A549 (cell line): ENCODE measurements at regions not wholly inside any gene's neighbourhood (a gene's known extent, or its start where the extent isn't known, plus 50 kb on each side); places are given as distances from the start of the nearest gene placed in this dataset.

Experiments used
- ATAC-seq, 2 experiments: fragments of 200-7000 bp in 1 of 2; fragments of >200 bp in 1 of 2; cut with Nextera tagmentation in 1 of 2; cut with Tn5 transposase in 1 of 2; 3 replicates each; pipeline versions ENCODE4 v1.8.0 to v1.9.1; 2018 to 2020; ENCODE audit warnings: mild to moderate bottlenecking in 1 of 2, moderate library complexity in 1 of 2
- CTCF ChIA-PET: fragments of 300-600 bp; sonication (Branson Sonifier 250); formaldehyde crosslinking; extraction: SDS; loops from one replicate; lab custom pipeline; 2021; ENCODE audit warnings: antibody characterized with exemption, inconsistent platforms; lab: Yijun Ruan, JAX
- POLR2A ChIA-PET: fragments of 350-600 bp; formaldehyde crosslinking; extraction: SDS; loops from one replicate; lab custom pipeline; 2021; ENCODE audit warnings: antibody characterized with exemption, inconsistent platforms; lab: Yijun Ruan, JAX
- DNase-seq, 2 experiments: peaks; one replicate each; pipeline versions ENCODE4 v3.0.0 to v3.0.0-alpha.2; 2011 to 2016; ENCODE audit warnings: low read depth in 1 of 2, low spot score in 1 of 2
- FAIRE-seq: peaks from 2 replicates; lab custom pipeline; 2011; peaks lifted over from hg19 to GRCh38; lab: Jason Lieb, UNC
- H3K27ac ChIP-seq, 2 experiments: fragments of >200 bp; sonication (Bioruptor Twin); formaldehyde crosslinking; 3 replicates each; pipeline ENCODE4 v1.5.1; 2016 to 2017
- H3K4me1 ChIP-seq: fragments of >200 bp; sonication (Bioruptor Twin); formaldehyde crosslinking; 3 replicates; pipeline ENCODE4 v1.6.1; 2016
- H3K4me2 ChIP-seq: fragments of >200 bp; sonication (Bioruptor Twin); formaldehyde crosslinking; 3 replicates; pipeline ENCODE4 v1.6.1; 2016
- H3K4me3 ChIP-seq: fragments of >200 bp; sonication (Bioruptor Twin); formaldehyde crosslinking; 3 replicates; pipeline ENCODE4 v1.5.1; 2016
- H3K9me3 ChIP-seq: fragments of >200 bp; sonication (Bioruptor Twin); formaldehyde crosslinking; 3 replicates; pipeline ENCODE4 v1.6.1; 2016
- BHLHE40 ChIP-seq: IDR thresholded peaks from 2 replicates; pipeline ENCODE4 v1.6.1; 2012; ENCODE audit warnings: low read depth, low read length, inconsistent platforms
- CBX2 ChIP-seq: fragments of 200-600 bp; sonication (generic); IDR thresholded peaks from 2 replicates; pipeline ENCODE4 v1.6.1; 2016; ENCODE audit warnings: low read depth, mild to moderate bottlenecking, borderline replicate concordance
- CHD4 ChIP-seq: fragments of 200-600 bp; sonication (generic); IDR thresholded peaks from 2 replicates; pipeline ENCODE4 v1.6.1; 2016; ENCODE audit warnings: antibody characterized with exemption, mild to moderate bottlenecking, borderline replicate concordance
- ESRRA ChIP-seq: fragments of 150-350 bp; IDR thresholded peaks from 2 replicates; pipeline ENCODE4 v1.6.1; 2014; ENCODE audit warnings: mild to moderate bottlenecking, low read length, borderline replicate concordance
- FOSL2 ChIP-seq, 2 experiments: fragments of 450-650 bp in 1 of 2; fragments of >200 bp in 1 of 2; sonication (Bioruptor Twin) in 1 of 2; formaldehyde crosslinking; IDR thresholded peaks; 2 replicates each; pipeline versions ENCODE4 v1.5.0 to v1.6.1; 2016 to 2020; ENCODE audit warnings: mild to moderate bottlenecking in 1 of 2, moderate library complexity in 1 of 2
- FOXS1 ChIP-seq: fragments of 250-450 bp; sonication (Bioruptor Pico); IDR thresholded peaks from 2 replicates; pipeline ENCODE4 v1.5.0; 2020; ENCODE audit warnings: mild to moderate bottlenecking, moderate library complexity
- HEYL ChIP-seq: fragments of 250-450 bp; sonication (Bioruptor Pico); IDR thresholded peaks from 2 replicates; pipeline ENCODE4 v1.8.0; 2021; ENCODE audit warnings: mild to moderate bottlenecking, moderate library complexity
- HOXB13 ChIP-seq: fragments of 250-450 bp; sonication (Bioruptor Pico); IDR thresholded peaks from 2 replicates; pipeline ENCODE4 v1.5.0; 2020; ENCODE audit warnings: low read depth, mild to moderate bottlenecking, moderate library complexity
- JUN ChIP-seq, 2 experiments: fragments of >200 bp; sonication (Bioruptor Twin); formaldehyde crosslinking; IDR thresholded peaks; 2 replicates in 1 of 2; 3 replicates in 1 of 2; pipeline ENCODE4 v1.6.1; 2016 to 2017
- KDM1A ChIP-seq: fragments of 200-600 bp; sonication (generic); IDR thresholded peaks from 2 replicates; pipeline ENCODE4 v1.6.1; 2016; ENCODE audit warnings: low read depth, mild to moderate bottlenecking
- MAFK ChIP-seq: fragments of 450-650 bp; IDR thresholded peaks from 2 replicates; pipeline ENCODE4 v1.6.1; 2014; ENCODE audit not compliant: partially characterized antibody
- MAX ChIP-seq: IDR thresholded peaks from 2 replicates; pipeline ENCODE4 v1.6.1; 2012
- NFE2L2 ChIP-seq: fragments of 150-350 bp; conservative IDR thresholded peaks from 2 replicates; pipeline ENCODE4 v1.6.1; 2014; ENCODE audit warnings: low read length
- POLR2A ChIP-seq: IDR thresholded peaks from 2 replicates; pipeline ENCODE4 v1.6.1; 2012; ENCODE audit warnings: mild to moderate bottlenecking, low read length
- RARB ChIP-seq: fragments of 250-450 bp; sonication (Bioruptor Pico); IDR thresholded peaks from 2 replicates; pipeline ENCODE4 v1.8.0; 2021; ENCODE audit warnings: mild to moderate bottlenecking, moderate library complexity
- RFX5 ChIP-seq: fragments of 450-650 bp; IDR thresholded peaks from 2 replicates; pipeline ENCODE4 v1.7.1; 2014; ENCODE audit warnings: antibody characterized with exemption, mild to moderate bottlenecking, moderate library complexity
- SMC3 ChIP-seq: fragments of >200 bp; sonication (Bioruptor Twin); formaldehyde crosslinking; IDR thresholded peaks from 3 replicates; pipeline ENCODE4 v1.6.1; 2018; ENCODE audit warnings: inconsistent platforms
- SREBF2 ChIP-seq: fragments of 450-650 bp; IDR thresholded peaks from 2 replicates; pipeline ENCODE4 v1.6.1; 2014; ENCODE audit warnings: mild to moderate bottlenecking, moderate library complexity
- whole genome bisulfite sequencing: methylation state at CpG from one replicate; pipeline ENCODE4 v1.1.6; 2017; ENCODE audit errors: missing lambda C conversion rate; 5-methylcytosine and 5-hydroxymethylcytosine counted together
- TF ChIP-seq, protein P1 (sequence below): fragments of 150-350 bp; IDR thresholded peaks from 2 replicates; pipeline ENCODE4 v1.6.1; 2014; ENCODE audit warnings: low read depth, mild to moderate bottlenecking, low read length
- TF ChIP-seq, protein P2 (sequence below): IDR thresholded peaks from 2 replicates; pipeline ENCODE4 v1.6.1; 2012; ENCODE audit warnings: low read depth, borderline replicate concordance
- TF ChIP-seq, protein P3 (sequence below): fragments of 250-450 bp; sonication (Bioruptor Pico); IDR thresholded peaks from 2 replicates; pipeline ENCODE4 v1.5.0; 2021; ENCODE audit warnings: mild to moderate bottlenecking, moderate library complexity, borderline replicate concordance
- TF ChIP-seq, protein P4 (sequence below): fragments of >200 bp; sonication (Bioruptor Twin); formaldehyde crosslinking; IDR thresholded peaks from 2 replicates; pipeline ENCODE4 v1.6.1; 2016

- Histone ChIP-seq H3K4me3 (no peak overlapping the region), H3K9me3 (no peaks in the 10 kb centered on the region), H3K4me2 (no peak overlapping the region), H3K4me1 (no peaks in the 10 kb centered on the region), H3K27ac (no peak overlapping the region)
- DNase-seq: no peak
- no peak for ATAC-seq
- POLR2A ChIA-PET: no interaction called here
- FAIRE-seq: no peak
- TF ChIP-seq ESRRA: no peak
- TF ChIP-seq POLR2A: no peak
- no peak for TF ChIP-seq HEYL
- TF ChIP-seq, protein P1, sequence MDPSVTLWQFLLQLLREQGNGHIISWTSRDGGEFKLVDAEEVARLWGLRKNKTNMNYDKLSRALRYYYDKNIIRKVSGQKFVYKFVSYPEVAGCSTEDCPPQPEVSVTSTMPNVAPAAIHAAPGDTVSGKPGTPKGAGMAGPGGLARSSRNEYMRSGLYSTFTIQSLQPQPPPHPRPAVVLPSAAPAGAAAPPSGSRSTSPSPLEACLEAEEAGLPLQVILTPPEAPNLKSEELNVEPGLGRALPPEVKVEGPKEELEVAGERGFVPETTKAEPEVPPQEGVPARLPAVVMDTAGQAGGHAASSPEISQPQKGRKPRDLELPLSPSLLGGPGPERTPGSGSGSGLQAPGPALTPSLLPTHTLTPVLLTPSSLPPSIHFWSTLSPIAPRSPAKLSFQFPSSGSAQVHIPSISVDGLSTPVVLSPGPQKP: no peak
- TF ChIP-seq, protein P2, sequence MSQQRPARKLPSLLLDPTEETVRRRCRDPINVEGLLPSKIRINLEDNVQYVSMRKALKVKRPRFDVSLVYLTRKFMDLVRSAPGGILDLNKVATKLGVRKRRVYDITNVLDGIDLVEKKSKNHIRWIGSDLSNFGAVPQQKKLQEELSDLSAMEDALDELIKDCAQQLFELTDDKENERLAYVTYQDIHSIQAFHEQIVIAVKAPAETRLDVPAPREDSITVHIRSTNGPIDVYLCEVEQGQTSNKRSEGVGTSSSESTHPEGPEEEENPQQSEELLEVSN: no peak
- no peak for TF ChIP-seq CBX2
- TF ChIP-seq HOXB13 (CRISPR knock-in tag): no peak
- TF ChIP-seq RFX5: no peak
- no peak for TF ChIP-seq FOXS1 (CRISPR knock-in tag)
- TF ChIP-seq NFE2L2: no peak
- TF ChIP-seq SREBF2: no peak
- TF ChIP-seq RARB (CRISPR knock-in tag): no peak
- TF ChIP-seq BHLHE40: no peak
- TF ChIP-seq, protein P3, sequence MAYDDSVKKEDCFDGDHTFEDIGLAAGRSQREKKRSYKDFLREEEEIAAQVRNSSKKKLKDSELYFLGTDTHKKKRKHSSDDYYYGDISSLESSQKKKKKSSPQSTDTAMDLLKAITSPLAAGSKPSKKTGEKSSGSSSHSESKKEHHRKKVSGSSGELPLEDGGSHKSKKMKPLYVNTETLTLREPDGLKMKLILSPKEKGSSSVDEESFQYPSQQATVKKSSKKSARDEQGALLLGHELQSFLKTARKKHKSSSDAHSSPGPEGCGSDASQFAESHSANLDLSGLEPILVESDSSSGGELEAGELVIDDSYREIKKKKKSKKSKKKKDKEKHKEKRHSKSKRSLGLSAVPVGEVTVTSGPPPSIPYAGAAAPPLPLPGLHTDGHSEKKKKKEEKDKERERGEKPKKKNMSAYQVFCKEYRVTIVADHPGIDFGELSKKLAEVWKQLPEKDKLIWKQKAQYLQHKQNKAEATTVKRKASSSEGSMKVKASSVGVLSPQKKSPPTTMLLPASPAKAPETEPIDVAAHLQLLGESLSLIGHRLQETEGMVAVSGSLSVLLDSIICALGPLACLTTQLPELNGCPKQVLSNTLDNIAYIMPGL: no peak
- no peak for TF ChIP-seq CHD4
- no peak for TF ChIP-seq FOSL2 (IDR thresholded peaks at IDR 0.05)
- no peak for TF ChIP-seq FOSL2 (CRISPR knock-in tag; IDR thresholded peaks at IDR 0.05)
- TF ChIP-seq MAX: no peak
- TF ChIP-seq SMC3: no peak
- CTCF ChIA-PET: no interaction called here
Measured at GRCh38 chr3:176723758-176724393, 473.4 kb downstream of the TBL1XR1 start.

DNA sequence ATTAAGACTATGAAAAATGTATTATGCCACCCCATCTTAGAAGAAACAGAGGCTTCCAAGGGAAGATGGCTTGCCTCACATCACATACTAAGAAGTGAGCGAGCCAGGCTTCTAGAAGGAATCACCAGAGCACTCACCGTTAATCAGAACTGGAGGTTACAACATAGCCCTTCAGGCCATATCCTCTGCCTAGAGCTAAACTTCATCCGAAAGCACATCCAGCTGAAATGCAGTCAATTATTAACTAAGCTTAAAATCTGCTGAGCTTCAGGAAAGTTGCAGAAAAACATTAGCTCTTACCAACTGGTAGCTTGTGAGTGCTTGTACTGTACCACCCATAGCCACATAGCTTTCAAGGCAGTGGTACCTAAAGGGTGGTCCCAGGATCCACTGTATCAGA lies 483.2 kb downstream of the TBL1XR1 start:
- H3K9me3 ChIP-seq: no peaks in the 10 kb centered on the region
- POLR2A ChIA-PET: no interaction called here
- ATAC-seq (no peak), DNase-seq (no peak), FAIRE-seq (no peak)
- CTCF ChIA-PET: no interaction called here
- TF ChIP-seq MAFK (no peak), JUN (IDR thresholded peaks at IDR 0.05) (no peak), KDM1A (no peak), SREBF2 (no peak), SMC3 (no peak), POLR2A (no peak)
- TF ChIP-seq, protein P2: no peak
- TF ChIP-seq, protein P4, sequence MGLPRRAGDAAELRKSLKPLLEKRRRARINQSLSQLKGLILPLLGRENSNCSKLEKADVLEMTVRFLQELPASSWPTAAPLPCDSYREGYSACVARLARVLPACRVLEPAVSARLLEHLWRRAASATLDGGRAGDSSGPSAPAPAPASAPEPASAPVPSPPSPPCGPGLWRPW: no peak
- H3K27ac ChIP-seq: no peak overlapping the region
- 5% methylated on average over 3 of the region's 3 CpGs for WGBS
- no peak overlapping the region for H3K4me2 ChIP-seq
- H3K4me3 ChIP-seq: no peak overlapping the region
- H3K4me1 ChIP-seq: no peaks in the 10 kb centered on the region
